DND-41 (cell line): ENCODE measurements at regions not wholly inside any gene's neighbourhood (a gene's known extent, or its start where the extent isn't known, plus 50 kb on each side); places are given as distances from the start of the nearest gene placed in this dataset.

ENCODE experiments used
- ATAC-seq: fragments of 200-7000 bp; cut with Tn5 transposase; 3 replicates; pipeline ENCODE4 v1.9.1; 2021; ENCODE audit warnings: low read depth; ENCODE audit not compliant: insufficient read depth
- DNase-seq: peaks from one replicate; pipeline ENCODE4 v3.0.0-alpha.2; 2020
- H2AFZ ChIP-seq: 2 replicates; pipeline ENCODE4 v1.6.0; 2012; ENCODE audit warnings: low read depth, low read length
- H3K27ac ChIP-seq: 2 replicates; pipeline ENCODE4 v1.5.1; 2012; ENCODE audit warnings: low read length, inconsistent platforms
- H3K27me3 ChIP-seq: fragments of 200-600 bp; sonication (generic); 2 replicates; pipeline ENCODE4 v1.6.0; 2012; ENCODE audit warnings: low read length, mild to moderate bottlenecking, inconsistent platforms; ENCODE audit not compliant: insufficient read depth, poor library complexity
- H3K36me3 ChIP-seq: 2 replicates; pipeline ENCODE4 v1.5.1; 2012; ENCODE audit warnings: low read length, inconsistent platforms; ENCODE audit not compliant: insufficient read depth
- H3K4me1 ChIP-seq: 2 replicates; pipeline ENCODE4 v1.5.1; 2012; ENCODE audit warnings: mild to moderate bottlenecking, low read length; ENCODE audit not compliant: insufficient read depth
- H3K4me2 ChIP-seq: 2 replicates; pipeline ENCODE4 v1.6.0; 2012; ENCODE audit warnings: mild to moderate bottlenecking, moderate library complexity, low read length, inconsistent platforms; ENCODE audit not compliant: insufficient read depth
- H3K4me3 ChIP-seq, 2 experiments: fragments of 200-600 bp in 1 of 2; shearing (Covaris generic) in 1 of 2; 2 replicates each; pipeline ENCODE4 v1.5.1; 2012 to 2016; ENCODE audit warnings: inconsistent platforms in 2 of 2, low read length in 2 of 2, mild to moderate bottlenecking in 2 of 2, low read depth in 1 of 2, moderate library complexity in 1 of 2
- H3K79me2 ChIP-seq: 2 replicates; pipeline ENCODE4 v1.6.0; 2012; ENCODE audit warnings: low read length, inconsistent platforms; ENCODE audit not compliant: insufficient read depth
- H3K9ac ChIP-seq: 2 replicates; pipeline ENCODE4 v1.6.0; 2012; ENCODE audit warnings: low read depth, mild to moderate bottlenecking, inconsistent platforms, low read length, moderate library complexity
- H3K9me3 ChIP-seq: 2 replicates; pipeline ENCODE4 v1.5.1; 2012; ENCODE audit warnings: low read length, moderate library complexity, mild to moderate bottlenecking, inconsistent platforms; ENCODE audit not compliant: insufficient read depth, severe bottlenecking
- H4K20me1 ChIP-seq: 2 replicates; pipeline ENCODE4 v1.6.0; 2012; ENCODE audit warnings: low read length; ENCODE audit not compliant: insufficient read depth
- CTCF ChIP-seq: IDR thresholded peaks from 2 replicates; pipeline ENCODE4 v1.5.1; 2012; ENCODE audit warnings: borderline replicate concordance, low read length, moderate library complexity, mild to moderate bottlenecking; ENCODE audit not compliant: poor library complexity, severe bottlenecking; ENCODE audit errors: extremely low read depth
- EZH2 ChIP-seq: IDR thresholded peaks from 3 replicates; pipeline ENCODE4 v1.6.1; 2012; ENCODE audit warnings: borderline replicate concordance, low read depth, mild to moderate bottlenecking, moderate library complexity, low read length, inconsistent platforms; ENCODE audit not compliant: severe bottlenecking

GRCh38 chr7:142352543-142352942 lies 94.7 kb upstream of the PRSS58 start:
- peaks cover 73% of the 10 kb centered on the region for H3K4me1 ChIP-seq
- peak overlapping the region; percentile 28 to 60; a peak in 3 of 4 replicates for H3K4me3 ChIP-seq
- H3K9ac ChIP-seq: peak overlapping the region; percentile 88
- no peak for TF ChIP-seq EZH2
- H2AFZ ChIP-seq: peak overlapping the region; percentile 62; the same call in 1 of the 2 replicates
- H3K79me2 ChIP-seq: peaks cover 73% of the 10 kb centered on the region
- H3K27ac ChIP-seq: peak overlapping the region; percentile 96
- H3K36me3 ChIP-seq: peaks cover 23% of the 10 kb centered on the region; the same call in 1 of the 2 replicates
- H3K9me3 ChIP-seq: no peaks in the 10 kb centered on the region
- H3K27me3 ChIP-seq: no peaks in the 10 kb centered on the region
- H4K20me1 ChIP-seq: no peaks in the 10 kb centered on the region
- ATAC-seq (peak; percentile 54), DNase-seq (peak; percentile 72)
- H3K4me2 ChIP-seq: peak overlapping the region; percentile 68

- TF ChIP-seq CTCF: no peak
- no peak for TF ChIP-seq EZH2
- Histone ChIP-seq H3K27me3 (no peaks in the 10 kb centered on the region), H3K4me1 (peaks cover 73% of the 10 kb centered on the region), H3K4me3 (no peak overlapping the region), H3K9me3 (no peaks in the 10 kb centered on the region), H3K9ac (no peak overlapping the region), H3K4me2 (no peak overlapping the region), H4K20me1 (no peaks in the 10 kb centered on the region), H3K79me2 (peaks cover 75% of the 10 kb centered on the region), H2AFZ (no peak overlapping the region), H3K36me3 (peaks cover 23% of the 10 kb centered on the region; the same call in 1 of the 2 replicates), H3K27ac (no peak overlapping the region)
- DNase-seq: no peak
- ATAC-seq: no peak
These were observed 93.3 kb upstream of the PRSS58 start for GRCh38 chr7:142351145-142351544.

- H2AFZ ChIP-seq: no peak overlapping the region
- no peak overlapping the region for H3K4me2 ChIP-seq
- no peaks in the 10 kb centered on the region for H3K9me3 ChIP-seq
- peaks cover 64% of the 10 kb centered on the region for H3K79me2 ChIP-seq
- peak overlapping the region; percentile 21 to 57; a peak in 3 of 4 replicates for H3K4me3 ChIP-seq
- no peaks in the 10 kb centered on the region for H3K27me3 ChIP-seq
- H4K20me1 ChIP-seq: no peaks in the 10 kb centered on the region
- peak overlapping the region; percentile 93 for H3K27ac ChIP-seq
- H3K4me1 ChIP-seq: peaks cover 73% of the 10 kb centered on the region
- TF ChIP-seq CTCF (no peak), EZH2 (no peak)
- ATAC-seq (no peak), DNase-seq (no peak)
- peaks cover 23% of the 10 kb centered on the region; the same call in 1 of the 2 replicates for H3K36me3 ChIP-seq
- H3K9ac ChIP-seq: peak overlapping the region; percentile 74
These were observed 92.0 kb upstream of the PRSS58 start for GRCh38 chr7:142349670-142350405.

GRCh38 chr7:142348921-142349405 lies 91.1 kb upstream of the PRSS58 start:
- no peaks in the 10 kb centered on the region for H3K27me3 ChIP-seq
- H3K27ac ChIP-seq: peak overlapping the region; percentile 93

More at GRCh38 chr7:142348921-142349405, 91.1 kb upstream of the PRSS58 start:
- peak; percentile 89 for DNase-seq
- ATAC-seq: peak; percentile 55
- Histone ChIP-seq H3K79me2 (peaks cover 57% of the 10 kb centered on the region), H3K4me1 (peaks cover 73% of the 10 kb centered on the region), H3K4me3 (peak overlapping the region; percentile 21 to 57; a peak in 3 of 4 replicates), H3K9ac (peak overlapping the region; percentile 74), H2AFZ (no peak overlapping the region), H3K36me3 (peaks cover 16% of the 10 kb centered on the region; the same call in 1 of the 2 replicates), H3K4me2 (peak overlapping the region; percentile 45), H3K9me3 (no peaks in the 10 kb centered on the region), H4K20me1 (no peaks in the 10 kb centered on the region)
- no peak for TF ChIP-seq EZH2
- TF ChIP-seq CTCF: no peak
